Mesothelial cell of epicardium (in vitro differentiated cells): ENCODE measurements at regions not wholly inside any gene's neighbourhood (a gene's known extent, or its start where the extent isn't known, plus 50 kb on each side); places are given as distances from the start of the nearest gene placed in this dataset.

ENCODE experiments used
- DNase-seq, 2 experiments: peaks; one replicate each; pipeline ENCODE4 v3.0.0; 2021; ENCODE audit warnings: low spot score in 2 of 2; ENCODE audit not compliant: unreplicated experiment in 2 of 2
- H3K27ac Mint-ChIP-seq: 2 replicates; pipeline ENCODE4 v1.8.0; 2021; ENCODE audit warnings: mixed read lengths
- H3K27me3 Mint-ChIP-seq: 2 replicates; pipeline ENCODE4 v1.8.0; 2021; ENCODE audit warnings: low read depth, mixed read lengths
- H3K36me3 Mint-ChIP-seq: 2 replicates; pipeline ENCODE4 v1.8.0; 2021; ENCODE audit warnings: mixed read lengths
- H3K4me1 Mint-ChIP-seq: 2 replicates; pipeline ENCODE4 v1.8.0; 2021; ENCODE audit warnings: mixed read lengths
- H3K4me3 Mint-ChIP-seq: 2 replicates; pipeline ENCODE4 v1.8.0; 2021; ENCODE audit warnings: mild to moderate bottlenecking, moderate library complexity, mixed read lengths
- H3K9me3 Mint-ChIP-seq: 2 replicates; pipeline ENCODE4 v1.8.0; 2021; ENCODE audit warnings: mixed read lengths
- TF ChIP-seq, protein P1 (sequence below): fragments of 200-600 bp; sonication (generic); IDR thresholded peaks from one replicate; pipeline ENCODE4 v1.5.0; 2021; ENCODE audit warnings: antibody characterized with exemption; ENCODE audit not compliant: unreplicated experiment

GRCh38 chr20:57809661-57810172 is 99.9 kb upstream of the PMEPA1 start:
- TF ChIP-seq, protein P1, sequence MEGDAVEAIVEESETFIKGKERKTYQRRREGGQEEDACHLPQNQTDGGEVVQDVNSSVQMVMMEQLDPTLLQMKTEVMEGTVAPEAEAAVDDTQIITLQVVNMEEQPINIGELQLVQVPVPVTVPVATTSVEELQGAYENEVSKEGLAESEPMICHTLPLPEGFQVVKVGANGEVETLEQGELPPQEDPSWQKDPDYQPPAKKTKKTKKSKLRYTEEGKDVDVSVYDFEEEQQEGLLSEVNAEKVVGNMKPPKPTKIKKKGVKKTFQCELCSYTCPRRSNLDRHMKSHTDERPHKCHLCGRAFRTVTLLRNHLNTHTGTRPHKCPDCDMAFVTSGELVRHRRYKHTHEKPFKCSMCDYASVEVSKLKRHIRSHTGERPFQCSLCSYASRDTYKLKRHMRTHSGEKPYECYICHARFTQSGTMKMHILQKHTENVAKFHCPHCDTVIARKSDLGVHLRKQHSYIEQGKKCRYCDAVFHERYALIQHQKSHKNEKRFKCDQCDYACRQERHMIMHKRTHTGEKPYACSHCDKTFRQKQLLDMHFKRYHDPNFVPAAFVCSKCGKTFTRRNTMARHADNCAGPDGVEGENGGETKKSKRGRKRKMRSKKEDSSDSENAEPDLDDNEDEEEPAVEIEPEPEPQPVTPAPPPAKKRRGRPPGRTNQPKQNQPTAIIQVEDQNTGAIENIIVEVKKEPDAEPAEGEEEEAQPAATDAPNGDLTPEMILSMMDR: no peak

GRCh38 chr20:57809149-57809548 is 99.3 kb upstream of the PMEPA1 start:
- no peak for DNase-seq
- TF ChIP-seq, protein P1: no peak
- Mint-ChIP-seq H3K4me3 (no peak overlapping the region), H3K36me3 (no peaks in the 10 kb centered on the region), H3K27ac (peak overlapping the region; percentile 9), H3K4me1 (peaks cover 59% of the 10 kb centered on the region), H3K9me3 (no peaks in the 10 kb centered on the region), H3K27me3 (no peaks in the 10 kb centered on the region)

More at GRCh38 chr20:57809661-57810172, 99.9 kb upstream of the PMEPA1 start:
- Mint-ChIP-seq H3K4me3 (no peak overlapping the region), H3K9me3 (no peaks in the 10 kb centered on the region), H3K4me1 (peaks cover 54% of the 10 kb centered on the region), H3K27me3 (no peaks in the 10 kb centered on the region), H3K27ac (no peak overlapping the region), H3K36me3 (no peaks in the 10 kb centered on the region)
- no peak for DNase-seq

- Mint-ChIP-seq H3K4me1 (peaks cover 66% of the 10 kb centered on the region), H3K27ac (peak overlapping the region; percentile 40), H3K4me3 (no peak overlapping the region), H3K36me3 (no peaks in the 10 kb centered on the region), H3K27me3 (no peaks in the 10 kb centered on the region), H3K9me3 (no peaks in the 10 kb centered on the region)
- TF ChIP-seq, protein P1: no peak
- DNase-seq: no peak
These were observed 98.7 kb upstream of the PMEPA1 start for GRCh38 chr20:57808264-57809070.

DNA sequence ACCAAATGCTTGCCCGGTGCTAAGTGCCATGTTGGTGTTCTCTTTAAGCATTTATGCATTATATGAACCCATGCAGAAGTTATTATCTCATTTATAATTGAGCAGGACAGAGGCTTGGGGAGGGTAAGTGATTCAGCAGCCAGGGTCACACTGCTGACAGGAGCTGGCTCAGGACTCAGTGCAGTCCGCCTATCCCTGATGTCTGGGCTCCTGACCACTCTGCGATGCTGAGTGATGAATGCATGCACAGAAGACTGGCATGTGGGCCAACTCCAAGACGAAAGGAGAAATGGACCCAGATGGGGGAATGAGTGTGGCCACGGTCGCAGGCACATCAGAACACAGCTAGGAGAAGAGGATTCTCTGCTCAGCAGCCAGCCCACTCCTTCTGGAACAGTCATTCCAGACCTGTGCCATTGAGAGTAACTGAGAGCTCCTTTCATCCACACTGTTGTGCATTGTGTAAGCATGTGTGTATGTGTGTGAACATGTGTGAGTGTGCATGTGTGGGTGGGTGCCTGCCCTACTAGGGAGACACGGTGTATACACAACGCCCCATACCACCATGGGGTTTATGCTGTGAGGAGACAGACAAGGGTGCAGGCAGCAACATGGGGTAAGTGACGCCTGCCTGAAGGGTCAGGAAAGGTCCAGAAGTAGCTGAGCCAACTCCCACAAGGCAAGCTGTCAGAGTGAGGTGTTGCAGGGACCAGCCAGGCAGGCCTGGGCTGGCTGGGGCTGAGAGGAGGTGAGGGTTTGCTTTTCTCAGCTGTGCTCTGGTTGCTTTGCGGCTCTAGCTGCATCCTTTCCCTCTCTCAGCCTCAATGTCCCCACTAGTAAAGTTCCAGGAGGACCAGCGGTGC is 97.8 kb upstream of the PMEPA1 start:
- TF ChIP-seq, protein P1: no peak
- peak overlapping the region; percentile 73 for H3K27ac Mint-ChIP-seq
- H3K4me3 Mint-ChIP-seq: no peak overlapping the region
- peaks cover 71% of the 10 kb centered on the region for H3K4me1 Mint-ChIP-seq
- H3K36me3 Mint-ChIP-seq: no peaks in the 10 kb centered on the region
- no peaks in the 10 kb centered on the region for H3K27me3 Mint-ChIP-seq
- H3K9me3 Mint-ChIP-seq: no peaks in the 10 kb centered on the region
- DNase-seq: no peak

- no peaks in the 10 kb centered on the region for H3K9me3 Mint-ChIP-seq
- TF ChIP-seq, protein P1: no peak
- H3K36me3 Mint-ChIP-seq: no peaks in the 10 kb centered on the region
- no peak overlapping the region for H3K4me3 Mint-ChIP-seq
- DNase-seq: no peak
- peaks cover 73% of the 10 kb centered on the region for H3K4me1 Mint-ChIP-seq
- no peaks in the 10 kb centered on the region for H3K27me3 Mint-ChIP-seq
- no peak overlapping the region for H3K27ac Mint-ChIP-seq
These were observed 97.2 kb upstream of the PMEPA1 start for GRCh38 chr20:57806975-57807374.
